ENCODE measurements at regions not wholly inside any gene's neighbourhood (a gene's known extent, or its start where the extent isn't known, plus 50 kb on each side); places are given as distances from the start of the nearest gene placed in this dataset.
"Not testable (repeated sequence)": the region's sequence is repeated elsewhere in the genome, so short reads cannot be mapped to it uniquely, and the experiment has no call there.

- H2AK5ac ChIP-seq (ENCODE audit: low read length); H3K79me1 ChIP-seq (ENCODE audit: low read length); H3K79me2 ChIP-seq (ENCODE audit: control insufficient read depth, insufficient read depth, low read length); H3K9ac ChIP-seq (ENCODE audit: low read length); H3K4ac ChIP-seq (ENCODE audit: low read depth, low read length); H2BK15ac ChIP-seq (replicated peaks; ENCODE audit: low read depth); H3K27me3 ChIP-seq (ENCODE audit: insufficient read depth, low read length, poor library complexity); H3K4me3 ChIP-seq (ENCODE audit: low read length); H3K4me2 ChIP-seq (ENCODE audit: low read length); DNase-seq; H2BK120ac ChIP-seq (ENCODE audit: low read depth, low read length); H3K56ac ChIP-seq (ENCODE audit: low read length); H3K18ac ChIP-seq (ENCODE audit: low read length); H3K27ac ChIP-seq (ENCODE audit: low read depth, low read length); H4K8ac ChIP-seq (ENCODE audit: low read depth, low read length); H3K23ac ChIP-seq (ENCODE audit: low read length); H2BK5ac ChIP-seq (ENCODE audit: low read length); H3K4me1 ChIP-seq (ENCODE audit: control insufficient read depth, low read depth, low read length); H4K5ac ChIP-seq (ENCODE audit: low read length); H3K36me3 ChIP-seq (ENCODE audit: control insufficient read depth, insufficient read depth, low read length): not testable (repeated sequence)
- no CpG with 5 or more reads among the region's 34 CpGs for WGBS (ENCODE audit: extremely low coverage, insufficient coverage, low lambda C conversion rate)
Observed at GRCh38 chr13:97774391-97775100, 178.9 kb upstream of the IPO5 start.

GRCh38 chr13:97780486-97780885 lies 173.0 kb upstream of the IPO5 start:
- H3K9ac ChIP-seq (ENCODE audit: low read length), result no peak overlapping the region
- no peak overlapping the region for H2BK120ac ChIP-seq (ENCODE audit: low read depth, low read length)
- no peak overlapping the region for H3K56ac ChIP-seq (ENCODE audit: low read length)
- no peak overlapping the region for H3K18ac ChIP-seq (ENCODE audit: low read length)
- no peak for DNase-seq
- no peak overlapping the region for H3K4me2 ChIP-seq (ENCODE audit: low read length)
- H3K79me2 ChIP-seq (ENCODE audit: control insufficient read depth, insufficient read depth, low read length), result no peaks in the 10 kb centered on the region
- no peak overlapping the region for H3K27ac ChIP-seq (ENCODE audit: low read depth, low read length)
- H4K8ac ChIP-seq (ENCODE audit: low read depth, low read length), result no peak overlapping the region
- no peak overlapping the region for H3K4ac ChIP-seq (ENCODE audit: low read depth, low read length)
- H2BK5ac ChIP-seq (ENCODE audit: low read length), result no peak overlapping the region
- no peak overlapping the region for H2AK5ac ChIP-seq (ENCODE audit: low read length)
- H2BK15ac ChIP-seq (replicated peaks; ENCODE audit: low read depth), result no peak overlapping the region
- no peaks in the 10 kb centered on the region for H3K79me1 ChIP-seq (ENCODE audit: low read length)
- H3K23ac ChIP-seq (ENCODE audit: low read length), result no peak overlapping the region
- H3K4me1 ChIP-seq (ENCODE audit: control insufficient read depth, low read depth, low read length), result no peaks in the 10 kb centered on the region
- no peak overlapping the region for H3K4me3 ChIP-seq (ENCODE audit: low read length)
- WGBS (ENCODE audit: extremely low coverage, insufficient coverage, low lambda C conversion rate), result no CpG with 5 or more reads among the region's 5 CpGs
- H4K5ac ChIP-seq (ENCODE audit: low read length), result no peak overlapping the region
- no peaks in the 10 kb centered on the region for H3K36me3 ChIP-seq (ENCODE audit: control insufficient read depth, insufficient read depth, low read length)
- no peaks in the 10 kb centered on the region for H3K27me3 ChIP-seq (ENCODE audit: insufficient read depth, low read length, poor library complexity)

- H2BK120ac ChIP-seq (ENCODE audit: low read depth, low read length), result no peak overlapping the region
- H2BK15ac ChIP-seq (replicated peaks; ENCODE audit: low read depth), result no peak overlapping the region
- H4K8ac ChIP-seq (ENCODE audit: low read depth, low read length), result no peak overlapping the region
- H3K4me1 ChIP-seq (ENCODE audit: control insufficient read depth, low read depth, low read length), result no peaks in the 10 kb centered on the region
- H4K5ac ChIP-seq (ENCODE audit: low read length), result no peak overlapping the region
- no peak overlapping the region for H3K23ac ChIP-seq (ENCODE audit: low read length)
- no peak overlapping the region for H2BK5ac ChIP-seq (ENCODE audit: low read length)
- no peaks in the 10 kb centered on the region for H3K36me3 ChIP-seq (ENCODE audit: control insufficient read depth, insufficient read depth, low read length)
- H3K79me2 ChIP-seq (ENCODE audit: control insufficient read depth, insufficient read depth, low read length), result no peaks in the 10 kb centered on the region
- WGBS (ENCODE audit: extremely low coverage, insufficient coverage, low lambda C conversion rate), result no CpG with 5 or more reads among the region's 2 CpGs
- H3K9ac ChIP-seq (ENCODE audit: low read length), result no peak overlapping the region
- DNase-seq, result no peak
- no peak overlapping the region for H3K4ac ChIP-seq (ENCODE audit: low read depth, low read length)
- H3K18ac ChIP-seq (ENCODE audit: low read length), result no peak overlapping the region
- H3K4me3 ChIP-seq (ENCODE audit: low read length), result no peak overlapping the region
- no peak overlapping the region for H3K56ac ChIP-seq (ENCODE audit: low read length)
- no peaks in the 10 kb centered on the region for H3K27me3 ChIP-seq (ENCODE audit: insufficient read depth, low read length, poor library complexity)
- no peak overlapping the region for H2AK5ac ChIP-seq (ENCODE audit: low read length)
- H3K27ac ChIP-seq (ENCODE audit: low read depth, low read length), result no peak overlapping the region
- H3K4me2 ChIP-seq (ENCODE audit: low read length), result no peak overlapping the region
- H3K79me1 ChIP-seq (ENCODE audit: low read length), result no peaks in the 10 kb centered on the region
Observed at GRCh38 chr13:97781891-97782305, 171.6 kb upstream of the IPO5 start.

DNA sequence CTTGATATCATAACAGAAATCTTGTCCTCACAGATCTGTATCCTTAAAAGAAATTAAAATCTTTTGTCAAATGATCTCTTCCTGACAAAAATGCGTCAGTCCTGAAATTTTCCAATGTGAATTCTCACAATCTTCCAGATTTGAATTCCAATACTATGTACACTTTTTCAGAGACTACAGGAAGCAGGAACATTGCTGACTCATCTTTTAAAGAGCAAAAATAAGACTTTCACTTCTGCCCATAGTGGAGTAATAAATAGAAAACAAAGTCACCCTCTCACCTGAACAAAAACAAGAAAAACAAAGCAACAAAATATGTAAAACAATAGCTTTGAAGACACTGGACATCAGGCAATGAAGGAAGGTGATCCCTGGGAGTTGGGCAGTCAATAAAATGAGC lies 167.0 kb upstream of the IPO5 start:
- no CpG with 5 or more reads among the region's 1 CpG for WGBS (ENCODE audit: extremely low coverage, insufficient coverage, low lambda C conversion rate)
- H2BK120ac ChIP-seq (ENCODE audit: low read depth, low read length), result no peak overlapping the region
- H3K4me2 ChIP-seq (ENCODE audit: low read length), result no peak overlapping the region
- no peaks in the 10 kb centered on the region for H3K36me3 ChIP-seq (ENCODE audit: control insufficient read depth, insufficient read depth, low read length)
- H3K79me2 ChIP-seq (ENCODE audit: control insufficient read depth, insufficient read depth, low read length), result no peaks in the 10 kb centered on the region
- H3K23ac ChIP-seq (ENCODE audit: low read length), result no peak overlapping the region
- no peak overlapping the region for H3K56ac ChIP-seq (ENCODE audit: low read length)
- no peak overlapping the region for H3K4ac ChIP-seq (ENCODE audit: low read depth, low read length)
- H4K8ac ChIP-seq (ENCODE audit: low read depth, low read length), result no peak overlapping the region
- H2BK15ac ChIP-seq (replicated peaks; ENCODE audit: low read depth), result no peak overlapping the region
- H2BK5ac ChIP-seq (ENCODE audit: low read length), result no peak overlapping the region
- H3K79me1 ChIP-seq (ENCODE audit: low read length), result no peaks in the 10 kb centered on the region
- no peak overlapping the region for H3K9ac ChIP-seq (ENCODE audit: low read length)
- DNase-seq, result no peak
- no peaks in the 10 kb centered on the region for H3K27me3 ChIP-seq (ENCODE audit: insufficient read depth, low read length, poor library complexity)
- H4K5ac ChIP-seq (ENCODE audit: low read length), result no peak overlapping the region
- H3K4me1 ChIP-seq (ENCODE audit: control insufficient read depth, low read depth, low read length), result no peaks in the 10 kb centered on the region
- no peak overlapping the region for H2AK5ac ChIP-seq (ENCODE audit: low read length)
- no peak overlapping the region for H3K4me3 ChIP-seq (ENCODE audit: low read length)
- no peak overlapping the region for H3K27ac ChIP-seq (ENCODE audit: low read depth, low read length)
- no peak overlapping the region for H3K18ac ChIP-seq (ENCODE audit: low read length)

DNA sequence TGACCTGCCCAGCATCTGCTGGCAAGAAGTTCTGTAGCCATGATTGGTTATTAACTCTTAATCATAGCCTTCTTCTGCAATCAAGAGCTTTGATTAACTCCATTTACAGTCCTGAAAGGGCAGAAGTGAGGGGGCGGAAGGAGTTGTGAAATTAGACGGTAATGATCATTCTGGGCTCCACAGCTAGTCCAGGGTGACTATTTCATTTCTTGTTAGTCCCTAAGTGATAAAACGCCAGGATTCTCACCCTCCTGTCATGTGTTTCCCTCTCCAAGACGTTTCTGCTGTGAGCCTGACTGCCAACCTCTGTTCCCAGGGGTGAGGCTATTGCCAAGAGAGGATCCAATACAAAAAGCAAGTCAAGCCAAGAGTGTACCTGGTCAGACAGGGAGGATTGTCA lies 155.9 kb upstream of the IPO5 start:
- Histone ChIP-seq H4K8ac (ENCODE audit: low read depth, low read length) (no peak overlapping the region), H3K9ac (ENCODE audit: low read length) (no peak overlapping the region), H2AK5ac (ENCODE audit: low read length) (no peak overlapping the region), H2BK5ac (ENCODE audit: low read length) (no peak overlapping the region), H2BK15ac (replicated peaks; ENCODE audit: low read depth) (no peak overlapping the region), H3K4ac (ENCODE audit: low read depth, low read length) (no peak overlapping the region), H3K18ac (ENCODE audit: low read length) (no peak overlapping the region), H3K4me1 (ENCODE audit: control insufficient read depth, low read depth, low read length) (no peaks in the 10 kb centered on the region), H3K27me3 (ENCODE audit: insufficient read depth, low read length, poor library complexity) (no peaks in the 10 kb centered on the region), H3K4me3 (ENCODE audit: low read length) (no peak overlapping the region), H3K23ac (ENCODE audit: low read length) (no peak overlapping the region), H2BK120ac (ENCODE audit: low read depth, low read length) (no peak overlapping the region), H3K79me2 (ENCODE audit: control insufficient read depth, insufficient read depth, low read length) (no peaks in the 10 kb centered on the region), H3K36me3 (ENCODE audit: control insufficient read depth, insufficient read depth, low read length) (no peaks in the 10 kb centered on the region), H3K4me2 (ENCODE audit: low read length) (no peak overlapping the region), H3K27ac (ENCODE audit: low read depth, low read length) (no peak overlapping the region), H3K79me1 (ENCODE audit: low read length) (no peaks in the 10 kb centered on the region), H4K5ac (ENCODE audit: low read length) (no peak overlapping the region), H3K56ac (ENCODE audit: low read length) (no peak overlapping the region)
- no peak for DNase-seq
- no CpG with 5 or more reads among the region's 4 CpGs for WGBS (ENCODE audit: extremely low coverage, insufficient coverage, low lambda C conversion rate)

All from mesendoderm (in vitro differentiated cells).